ENCODE measurements at regions not wholly inside any gene's neighbourhood (a gene's known extent, or its start where the extent isn't known, plus 50 kb on each side); places are given as distances from the start of the nearest gene placed in this dataset.
A peak's percentile ranks its signal among the peaks of the same experiment; 100 is the strongest.

- Mint-ChIP-seq H3K4me1 (ENCODE audit: unreplicated experiment) (peaks cover 1% of the 10 kb centered on the region), H3K36me3 (ENCODE audit: unreplicated experiment) (no peaks in the 10 kb centered on the region), H3K9me3 (ENCODE audit: unreplicated experiment) (no peaks in the 10 kb centered on the region), H3K27ac (ENCODE audit: unreplicated experiment) (no peak overlapping the region), H3K27me3 (ENCODE audit: unreplicated experiment) (peaks cover 48% of the 10 kb centered on the region), H3K4me3 (ENCODE audit: unreplicated experiment) (no peak overlapping the region)
- DNase-seq (ENCODE audit: extremely low spot score, unreplicated experiment), result no peak
- no peak for TF ChIP-seq CTCF (IDR thresholded peaks at IDR 0.05)
These were observed 77.3 kb downstream of the MZT1 start for GRCh38 chr13:72650051-72650700.

- no peaks in the 10 kb centered on the region for H3K9me3 Mint-ChIP-seq (ENCODE audit: unreplicated experiment)
- no peaks in the 10 kb centered on the region for H3K36me3 Mint-ChIP-seq (ENCODE audit: unreplicated experiment)
- H3K4me3 Mint-ChIP-seq (ENCODE audit: unreplicated experiment), result no peak overlapping the region
- peaks cover 1% of the 10 kb centered on the region for H3K4me1 Mint-ChIP-seq (ENCODE audit: unreplicated experiment)
- peak; percentile 34 for TF ChIP-seq CTCF (IDR thresholded peaks at IDR 0.05)
- DNase-seq (ENCODE audit: extremely low spot score, unreplicated experiment), result no peak
- H3K27ac Mint-ChIP-seq (ENCODE audit: unreplicated experiment), result no peak overlapping the region
- peaks cover 54% of the 10 kb centered on the region for H3K27me3 Mint-ChIP-seq (ENCODE audit: unreplicated experiment)
These were observed 78.8 kb downstream of the MZT1 start for GRCh38 chr13:72648513-72649065.

- no peak for TF ChIP-seq CTCF (IDR thresholded peaks at IDR 0.05)
- DNase-seq (ENCODE audit: extremely low spot score, unreplicated experiment), result no peak
- H3K9me3 Mint-ChIP-seq (ENCODE audit: unreplicated experiment), result no peaks in the 10 kb centered on the region
- no peaks in the 10 kb centered on the region for H3K4me1 Mint-ChIP-seq (ENCODE audit: unreplicated experiment)
- H3K36me3 Mint-ChIP-seq (ENCODE audit: unreplicated experiment), result no peaks in the 10 kb centered on the region
- H3K4me3 Mint-ChIP-seq (ENCODE audit: unreplicated experiment), result no peak overlapping the region
- H3K27me3 Mint-ChIP-seq (ENCODE audit: unreplicated experiment), result peaks cover 51% of the 10 kb centered on the region
- no peak overlapping the region for H3K27ac Mint-ChIP-seq (ENCODE audit: unreplicated experiment)
These were observed 80.0 kb downstream of the MZT1 start for GRCh38 chr13:72647422-72647821.

- H3K4me3 Mint-ChIP-seq (ENCODE audit: unreplicated experiment), result no peak overlapping the region
- H3K9me3 Mint-ChIP-seq (ENCODE audit: unreplicated experiment), result no peaks in the 10 kb centered on the region
- no peak for DNase-seq (ENCODE audit: extremely low spot score, unreplicated experiment)
- H3K4me1 Mint-ChIP-seq (ENCODE audit: unreplicated experiment), result no peaks in the 10 kb centered on the region
- TF ChIP-seq CTCF (IDR thresholded peaks at IDR 0.05), result no peak
- H3K27ac Mint-ChIP-seq (ENCODE audit: unreplicated experiment), result no peak overlapping the region
- peaks cover 49% of the 10 kb centered on the region for H3K27me3 Mint-ChIP-seq (ENCODE audit: unreplicated experiment)
- no peaks in the 10 kb centered on the region for H3K36me3 Mint-ChIP-seq (ENCODE audit: unreplicated experiment)
These were observed 81.9 kb downstream of the MZT1 start for GRCh38 chr13:72645521-72645920.

GRCh38 chr13:72643311-72643989 is 84.0 kb downstream of the MZT1 start:
- Mint-ChIP-seq H3K4me1 (ENCODE audit: unreplicated experiment) (no peaks in the 10 kb centered on the region), H3K9me3 (ENCODE audit: unreplicated experiment) (no peaks in the 10 kb centered on the region), H3K36me3 (ENCODE audit: unreplicated experiment) (no peaks in the 10 kb centered on the region), H3K4me3 (ENCODE audit: unreplicated experiment) (no peak overlapping the region), H3K27me3 (ENCODE audit: unreplicated experiment) (peaks cover 38% of the 10 kb centered on the region), H3K27ac (ENCODE audit: unreplicated experiment) (no peak overlapping the region)
- TF ChIP-seq CTCF (IDR thresholded peaks at IDR 0.05), result peak; percentile 76
- no peak for DNase-seq (ENCODE audit: extremely low spot score, unreplicated experiment)

Data from osteocyte (in vitro differentiated cells).